GM12865 (cell line): ENCODE measurements at regions not wholly inside any gene's neighbourhood (a gene's known extent, or its start where the extent isn't known, plus 50 kb on each side); places are given as distances from the start of the nearest gene placed in this dataset.

ENCODE experiments used
- DNase-seq: peaks from one replicate; pipeline ENCODE4 v3.0.0; 2010; ENCODE audit warnings: low read depth
- H3K4me3 ChIP-seq: 2 replicates; pipeline ENCODE4 v1.5.1; 2011; ENCODE audit warnings: mild to moderate bottlenecking, low read depth, low read length, control low read depth
- CTCF ChIP-seq: IDR thresholded peaks from 2 replicates; pipeline ENCODE4 v1.5.1; 2011; ENCODE audit warnings: low read length, control low read depth, low read depth, inconsistent platforms; ENCODE audit not compliant: insufficient read depth; ENCODE audit errors: missing control alignments

GRCh38 chrX:82134378-82134777, 932.5 kb downstream of the SH3BGRL start:
- TF ChIP-seq CTCF = no peak
- no peak overlapping the region for H3K4me3 ChIP-seq
- DNase-seq = no peak

- no peak overlapping the region for H3K4me3 ChIP-seq
- no peak for TF ChIP-seq CTCF
- DNase-seq = no peak
Observed at GRCh38 chrX:82141942-82142341, 940.0 kb downstream of the SH3BGRL start.

DNA sequence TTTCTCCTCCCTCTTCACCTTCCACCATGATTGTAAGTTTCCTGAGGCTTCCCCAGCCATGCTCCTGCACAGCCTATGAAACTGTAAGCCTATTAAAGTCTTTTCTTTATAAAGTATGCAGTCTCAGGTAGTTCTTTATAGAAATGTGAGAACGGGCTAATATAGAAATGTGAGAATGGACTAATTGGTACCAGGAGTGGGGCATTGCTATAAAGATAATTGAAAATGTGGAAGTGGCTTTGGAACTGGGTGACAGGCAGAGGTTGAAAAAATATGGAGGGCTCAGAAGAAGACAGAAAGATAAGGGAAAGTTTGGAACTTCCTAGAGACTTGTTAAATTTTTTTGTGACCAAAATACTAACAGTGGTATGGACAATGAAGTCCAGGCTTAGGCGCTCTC, 959.3 kb downstream of the SH3BGRL start:
- no peak overlapping the region for H3K4me3 ChIP-seq
- no peak for TF ChIP-seq CTCF
- DNase-seq = no peak

GRCh38 chrX:82163701-82164100, 961.8 kb downstream of the SH3BGRL start:
- no peak for DNase-seq
- H3K4me3 ChIP-seq = no peak overlapping the region
- no peak for TF ChIP-seq CTCF

DNA sequence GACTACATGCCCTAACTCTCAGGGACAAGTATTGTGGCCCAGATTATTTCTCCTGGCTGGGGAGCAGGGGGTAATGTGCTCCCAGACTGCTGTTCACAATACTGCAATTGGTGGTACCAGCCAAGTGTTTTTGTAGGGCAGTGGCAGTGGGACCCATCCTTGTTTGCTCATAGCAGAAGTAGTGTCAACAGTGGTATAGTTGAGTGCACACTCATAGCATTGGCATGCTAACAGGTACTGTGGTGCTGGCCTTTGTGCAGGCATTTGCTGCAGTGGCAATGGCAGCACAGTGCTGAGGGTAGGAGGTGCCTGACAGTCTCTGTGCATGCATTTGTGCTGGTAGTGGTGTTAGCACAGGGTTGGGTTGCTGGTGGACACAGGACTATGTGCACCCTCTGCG, 995.0 kb downstream of the SH3BGRL start:
- no peak overlapping the region for H3K4me3 ChIP-seq
- TF ChIP-seq CTCF = no peak
- no peak for DNase-seq

- no peak for DNase-seq
- H3K4me3 ChIP-seq = no peak overlapping the region
- TF ChIP-seq CTCF = no peak
Observed at GRCh38 chrX:82208975-82209374, 1007.1 kb downstream of the SH3BGRL start.

- no peak for TF ChIP-seq CTCF
- H3K4me3 ChIP-seq = no peak overlapping the region
- peak; percentile 35 for DNase-seq
Observed at GRCh38 chrX:82218361-82218760, 1016.5 kb downstream of the SH3BGRL start.
